Gastrocnemius medialis (tissue), 4 donors: ENCODE measurements at regions not wholly inside any gene's neighbourhood (a gene's known extent, or its start where the extent isn't known, plus 50 kb on each side); places are given as distances from the start of the nearest gene placed in this dataset.

ENCODE experiments used
- POLR2A ChIP-seq, 2 donors: fragments of 450-650 bp; IDR thresholded peaks; one replicate each; pipeline ENCODE4 v1.6.1; 2017; ENCODE audit warnings: antibody characterized with exemption in 2 of 2, mild to moderate bottlenecking in 2 of 2, moderate library complexity in 2 of 2
- TF ChIP-seq, protein P1 (sequence below), 5 experiments: fragments of 450-650 bp in 3 of 5; fragments of 200-600 bp in 2 of 5; sonication (generic) in 2 of 5; IDR thresholded peaks in 4 of 5; conservative IDR thresholded peaks in 1 of 5; 1 replicate in 4 of 5; 2 replicates in 1 of 5; pipeline ENCODE4 v1.5.1; 2016 to 2019; ENCODE audit warnings: antibody characterized with exemption in 5 of 5, mild to moderate bottlenecking in 3 of 5, moderate library complexity in 3 of 5

DNA sequence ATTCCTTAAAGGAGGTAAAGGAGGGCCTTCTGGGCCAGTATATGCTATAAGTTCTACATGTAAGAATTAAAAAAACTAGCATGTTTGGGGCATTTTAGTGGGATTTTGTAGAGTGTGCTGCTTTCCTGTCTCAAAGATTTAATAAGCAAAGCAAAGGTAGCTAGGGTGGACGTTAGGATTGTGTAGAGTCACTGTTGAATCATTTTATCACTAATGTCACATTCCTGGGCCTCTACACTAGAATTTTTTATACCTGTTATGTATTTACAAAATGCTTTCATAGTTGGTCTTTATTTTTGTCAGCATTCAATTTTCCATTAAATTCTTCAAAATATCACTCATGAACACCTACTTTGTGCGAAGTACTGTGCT, 139.4 kb upstream of the PHYHIPL start:
- TF ChIP-seq, protein P1, sequence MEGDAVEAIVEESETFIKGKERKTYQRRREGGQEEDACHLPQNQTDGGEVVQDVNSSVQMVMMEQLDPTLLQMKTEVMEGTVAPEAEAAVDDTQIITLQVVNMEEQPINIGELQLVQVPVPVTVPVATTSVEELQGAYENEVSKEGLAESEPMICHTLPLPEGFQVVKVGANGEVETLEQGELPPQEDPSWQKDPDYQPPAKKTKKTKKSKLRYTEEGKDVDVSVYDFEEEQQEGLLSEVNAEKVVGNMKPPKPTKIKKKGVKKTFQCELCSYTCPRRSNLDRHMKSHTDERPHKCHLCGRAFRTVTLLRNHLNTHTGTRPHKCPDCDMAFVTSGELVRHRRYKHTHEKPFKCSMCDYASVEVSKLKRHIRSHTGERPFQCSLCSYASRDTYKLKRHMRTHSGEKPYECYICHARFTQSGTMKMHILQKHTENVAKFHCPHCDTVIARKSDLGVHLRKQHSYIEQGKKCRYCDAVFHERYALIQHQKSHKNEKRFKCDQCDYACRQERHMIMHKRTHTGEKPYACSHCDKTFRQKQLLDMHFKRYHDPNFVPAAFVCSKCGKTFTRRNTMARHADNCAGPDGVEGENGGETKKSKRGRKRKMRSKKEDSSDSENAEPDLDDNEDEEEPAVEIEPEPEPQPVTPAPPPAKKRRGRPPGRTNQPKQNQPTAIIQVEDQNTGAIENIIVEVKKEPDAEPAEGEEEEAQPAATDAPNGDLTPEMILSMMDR (IDR thresholded peaks at IDR 0.05 in 4 of 5, conservative IDR thresholded peaks at IDR 0.05 in 1 of 5) = no peak
- TF ChIP-seq POLR2A (IDR thresholded peaks at IDR 0.05) = no peak
